WI38 (cell line): ENCODE measurements at regions not wholly inside any gene's neighbourhood (a gene's known extent, or its start where the extent isn't known, plus 50 kb on each side); places are given as distances from the start of the nearest gene placed in this dataset.

Experiments used
- H3K4me3 ChIP-seq: 2 replicates; pipeline ENCODE4 v1.5.1; 2011; ENCODE audit warnings: low read depth, mild to moderate bottlenecking, control low read depth, low read length
- CTCF ChIP-seq: IDR thresholded peaks from 2 replicates; pipeline ENCODE4 v1.5.1; 2012; ENCODE audit warnings: low read depth, mild to moderate bottlenecking, control low read depth, low read length

DNA sequence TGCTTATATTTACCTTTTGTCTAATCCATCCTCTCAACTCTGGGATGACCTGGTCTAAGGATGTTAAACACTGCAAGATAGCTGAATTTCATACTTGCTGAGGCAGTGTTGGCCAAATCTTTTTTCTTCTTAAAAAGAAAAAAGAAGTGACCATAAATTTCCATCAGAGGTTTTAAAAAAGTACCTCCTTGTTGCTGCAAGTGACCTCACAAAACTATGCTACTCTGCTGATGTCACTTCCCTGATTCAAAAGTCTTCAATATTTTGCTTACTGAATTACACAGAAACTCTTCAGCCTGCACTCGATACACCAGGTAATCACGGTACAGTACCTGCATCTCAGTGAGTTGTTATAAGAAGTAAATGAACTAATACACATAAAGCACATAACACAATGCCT is 107.2 kb upstream of the PRDM1 start:
- no peak for TF ChIP-seq CTCF
- no peak overlapping the region for H3K4me3 ChIP-seq

- no peak overlapping the region for H3K4me3 ChIP-seq
- TF ChIP-seq CTCF, result no peak
Measured at GRCh38 chr6:105977934-105978504, 108.1 kb upstream of the PRDM1 start.

- no peak for TF ChIP-seq CTCF
Measured at GRCh38 chr6:105974986-105975385, 111.2 kb upstream of the PRDM1 start.

DNA sequence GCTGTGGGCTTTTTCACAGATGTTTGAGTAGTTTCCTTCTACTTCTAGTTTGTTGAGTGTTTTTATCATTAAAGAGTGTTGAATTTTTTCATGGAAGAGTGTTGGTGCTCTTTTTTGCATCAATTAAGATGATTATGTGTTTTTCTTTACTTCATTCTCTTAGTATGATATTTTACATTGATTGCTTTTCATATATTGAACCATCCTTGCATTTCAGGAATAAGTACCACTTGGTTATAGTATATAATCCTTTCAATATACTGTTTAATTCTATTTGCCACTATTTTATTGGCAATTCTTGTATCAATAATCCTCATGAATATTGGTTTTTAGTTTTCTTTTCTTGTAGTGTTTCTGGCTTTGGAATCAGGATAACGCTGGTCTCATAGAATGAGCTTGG is 113.7 kb upstream of the PRDM1 start:
- H3K4me3 ChIP-seq, result no peak overlapping the region
- no peak for TF ChIP-seq CTCF

More at GRCh38 chr6:105974986-105975385, 111.2 kb upstream of the PRDM1 start:
- H3K4me3 ChIP-seq, result no peak overlapping the region

GRCh38 chr6:105968603-105969333 is 117.4 kb upstream of the PRDM1 start:
- no peak for TF ChIP-seq CTCF
- no peak overlapping the region for H3K4me3 ChIP-seq

DNA sequence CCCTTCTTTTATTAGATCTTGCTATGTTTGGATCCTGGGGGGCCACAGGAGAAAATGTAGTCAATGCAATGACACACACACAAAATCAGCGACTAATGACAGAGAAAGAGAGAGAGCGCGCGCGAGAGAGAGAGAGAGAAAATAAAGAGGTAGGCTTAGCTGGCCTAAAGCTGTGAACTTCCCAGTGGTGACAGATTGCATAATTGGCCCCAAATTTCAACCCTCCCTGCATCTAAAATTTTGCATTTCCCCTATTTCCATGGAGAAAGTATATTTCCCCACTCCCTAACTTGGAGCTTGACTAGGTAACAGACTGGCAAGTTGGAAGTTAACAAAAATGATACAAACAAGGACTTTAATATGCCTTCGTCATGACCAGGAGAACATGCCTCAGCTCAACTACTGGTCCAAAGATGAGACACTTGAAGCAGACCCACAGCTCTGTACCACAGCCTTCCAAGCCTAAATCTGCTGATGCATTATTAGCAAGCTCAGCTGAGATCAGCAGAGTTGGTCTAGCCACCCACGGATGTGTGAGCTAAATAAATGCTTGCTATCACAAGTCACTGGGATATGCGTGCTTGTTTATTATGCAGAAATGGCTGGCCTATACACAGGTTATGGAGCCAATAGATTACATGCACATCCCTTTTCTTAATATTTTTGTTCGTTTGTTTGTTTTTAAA is 118.1 kb upstream of the PRDM1 start:
- no peak for TF ChIP-seq CTCF
- H3K4me3 ChIP-seq, result no peak overlapping the region

- TF ChIP-seq CTCF, result no peak
- no peak overlapping the region for H3K4me3 ChIP-seq
Measured at GRCh38 chr6:105966481-105966880, 119.7 kb upstream of the PRDM1 start.
